GM12878 (cell line): ENCODE measurements at regions not wholly inside any gene's neighbourhood (a gene's known extent, or its start where the extent isn't known, plus 50 kb on each side); places are given as distances from the start of the nearest gene placed in this dataset.

ENCODE experiments used
- EZH2 ChIP-seq: IDR thresholded peaks from 2 replicates; pipeline ENCODE4 v1.6.1; 2012; ENCODE audit warnings: low read depth, mild to moderate bottlenecking, control low read depth, inconsistent platforms, low read length, borderline replicate concordance; ENCODE audit not compliant: control insufficient read depth
- NFIC ChIP-seq: IDR thresholded peaks from 2 replicates; pipeline ENCODE4 v1.6.1; 2012; ENCODE audit warnings: low read depth, mild to moderate bottlenecking, inconsistent platforms, low read length, moderate library complexity
- SMC3 ChIP-seq: IDR thresholded peaks from 2 replicates; pipeline ENCODE4 v1.6.1; 2011; ENCODE audit warnings: low read length, improper control_type of control experiment, borderline replicate concordance
- TCF12 ChIP-seq: IDR thresholded peaks from 2 replicates; pipeline ENCODE4 v1.6.1; 2011; ENCODE audit warnings: low read depth, mild to moderate bottlenecking, low read length
- YY1 ChIP-seq: IDR thresholded peaks from 2 replicates; pipeline ENCODE4 v1.6.1; 2011; ENCODE audit warnings: low read depth, mild to moderate bottlenecking, low read length
- TF ChIP-seq, protein P1 (sequence below), 3 experiments: IDR thresholded peaks in 2 of 3; conservative IDR thresholded peaks in 1 of 3; 2 replicates each; pipeline ENCODE4 v1.5.1; 2011; ENCODE audit warnings: low read depth in 3 of 3, low read length in 3 of 3, mild to moderate bottlenecking in 3 of 3, control low read depth in 2 of 3, moderate library complexity in 2 of 3, inconsistent platforms in 1 of 3, mixed read lengths in 1 of 3; ENCODE audit not compliant: control insufficient read depth in 2 of 3, insufficient read depth in 1 of 3; ENCODE audit errors: extremely low read depth in 1 of 3

DNA sequence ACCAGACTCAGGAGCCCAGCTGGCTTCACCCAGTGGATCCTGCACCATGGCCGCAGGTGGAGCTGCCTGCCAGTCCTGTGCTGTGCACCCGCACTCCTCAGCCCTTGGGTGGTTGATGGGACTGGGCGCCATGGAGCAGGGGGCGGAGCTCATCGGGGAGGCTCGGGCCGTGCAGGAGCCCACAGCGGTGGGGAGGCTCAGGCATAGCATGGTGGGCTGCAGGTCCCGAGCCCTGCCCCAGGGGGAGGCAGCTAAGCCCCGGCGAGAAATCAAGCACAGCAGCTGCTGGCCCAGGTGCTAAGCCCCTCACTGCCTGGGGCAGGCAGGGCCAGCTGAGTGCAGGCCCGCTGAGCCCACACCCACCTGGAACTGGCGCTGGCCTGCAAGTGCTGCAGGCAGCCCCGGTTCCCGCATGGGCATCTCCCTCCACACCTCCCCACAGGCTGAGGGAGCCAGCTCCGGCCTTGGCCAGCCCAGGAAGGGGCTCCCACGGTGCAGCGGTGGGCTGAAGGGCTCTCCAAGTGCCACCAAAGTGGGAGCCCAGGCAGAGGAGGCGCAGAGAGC is 464.1 kb upstream of the DIPK2B start:
- TF ChIP-seq NFIC (no peak), EZH2 (no peak), SMC3 (no peak), TCF12 (no peak), YY1 (no peak)
- TF ChIP-seq, protein P1, sequence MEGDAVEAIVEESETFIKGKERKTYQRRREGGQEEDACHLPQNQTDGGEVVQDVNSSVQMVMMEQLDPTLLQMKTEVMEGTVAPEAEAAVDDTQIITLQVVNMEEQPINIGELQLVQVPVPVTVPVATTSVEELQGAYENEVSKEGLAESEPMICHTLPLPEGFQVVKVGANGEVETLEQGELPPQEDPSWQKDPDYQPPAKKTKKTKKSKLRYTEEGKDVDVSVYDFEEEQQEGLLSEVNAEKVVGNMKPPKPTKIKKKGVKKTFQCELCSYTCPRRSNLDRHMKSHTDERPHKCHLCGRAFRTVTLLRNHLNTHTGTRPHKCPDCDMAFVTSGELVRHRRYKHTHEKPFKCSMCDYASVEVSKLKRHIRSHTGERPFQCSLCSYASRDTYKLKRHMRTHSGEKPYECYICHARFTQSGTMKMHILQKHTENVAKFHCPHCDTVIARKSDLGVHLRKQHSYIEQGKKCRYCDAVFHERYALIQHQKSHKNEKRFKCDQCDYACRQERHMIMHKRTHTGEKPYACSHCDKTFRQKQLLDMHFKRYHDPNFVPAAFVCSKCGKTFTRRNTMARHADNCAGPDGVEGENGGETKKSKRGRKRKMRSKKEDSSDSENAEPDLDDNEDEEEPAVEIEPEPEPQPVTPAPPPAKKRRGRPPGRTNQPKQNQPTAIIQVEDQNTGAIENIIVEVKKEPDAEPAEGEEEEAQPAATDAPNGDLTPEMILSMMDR (IDR thresholded peaks at IDR 0.05 in 2 of 3, conservative IDR thresholded peaks at IDR 0.05 in 1 of 3; ENCODE audit: control insufficient read depth in 2 of 3, extremely low read depth in 1 of 3, insufficient read depth in 1 of 3, low read depth in 3 of 3, low read length in 3 of 3): no peak
